GM12873 (cell line): ENCODE measurements at regions not wholly inside any gene's neighbourhood (a gene's known extent, or its start where the extent isn't known, plus 50 kb on each side); places are given as distances from the start of the nearest gene placed in this dataset.

Experiments
- TF ChIP-seq, protein P1 (sequence below): IDR thresholded peaks from 2 replicates; pipeline ENCODE4 v1.5.1; 2012; ENCODE audit warnings: low read depth, mild to moderate bottlenecking, moderate library complexity, low read length, control low read depth; ENCODE audit not compliant: insufficient read depth; ENCODE audit errors: missing control alignments

DNA sequence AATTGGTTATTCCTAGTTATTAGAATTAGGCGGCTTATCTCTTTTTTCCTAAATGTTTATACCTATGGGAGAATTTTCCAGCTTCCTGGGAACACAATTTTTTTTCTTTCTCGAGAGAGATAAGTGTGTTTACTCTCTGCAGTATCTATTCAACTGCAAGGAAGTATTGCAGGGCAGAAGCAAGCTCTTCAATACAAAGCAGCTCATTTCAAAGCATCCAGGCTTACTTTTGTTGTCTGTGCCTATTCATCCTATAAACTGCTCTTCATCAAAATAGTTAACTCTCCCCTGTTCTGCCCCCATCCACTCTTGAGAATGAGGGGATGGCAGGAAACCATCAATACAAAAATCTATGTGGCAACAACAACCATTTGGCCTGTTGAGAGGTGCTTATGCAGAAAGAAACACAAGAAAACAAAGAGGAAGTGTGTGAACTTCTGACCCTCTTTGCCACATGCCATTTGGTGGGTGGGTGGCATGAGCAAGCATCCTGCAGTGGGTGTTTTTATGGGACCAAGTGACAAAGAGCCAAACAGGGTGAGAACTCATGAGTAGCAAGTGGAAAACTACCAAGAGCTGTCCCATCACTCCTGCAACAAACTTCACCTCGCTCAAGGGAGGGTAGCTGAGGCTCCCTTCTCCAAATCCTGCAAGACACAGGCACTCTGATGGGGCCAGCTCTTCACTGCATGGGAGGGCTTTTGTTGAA lies 50.6 kb upstream of the MRPS6 start:
- TF ChIP-seq, protein P1, sequence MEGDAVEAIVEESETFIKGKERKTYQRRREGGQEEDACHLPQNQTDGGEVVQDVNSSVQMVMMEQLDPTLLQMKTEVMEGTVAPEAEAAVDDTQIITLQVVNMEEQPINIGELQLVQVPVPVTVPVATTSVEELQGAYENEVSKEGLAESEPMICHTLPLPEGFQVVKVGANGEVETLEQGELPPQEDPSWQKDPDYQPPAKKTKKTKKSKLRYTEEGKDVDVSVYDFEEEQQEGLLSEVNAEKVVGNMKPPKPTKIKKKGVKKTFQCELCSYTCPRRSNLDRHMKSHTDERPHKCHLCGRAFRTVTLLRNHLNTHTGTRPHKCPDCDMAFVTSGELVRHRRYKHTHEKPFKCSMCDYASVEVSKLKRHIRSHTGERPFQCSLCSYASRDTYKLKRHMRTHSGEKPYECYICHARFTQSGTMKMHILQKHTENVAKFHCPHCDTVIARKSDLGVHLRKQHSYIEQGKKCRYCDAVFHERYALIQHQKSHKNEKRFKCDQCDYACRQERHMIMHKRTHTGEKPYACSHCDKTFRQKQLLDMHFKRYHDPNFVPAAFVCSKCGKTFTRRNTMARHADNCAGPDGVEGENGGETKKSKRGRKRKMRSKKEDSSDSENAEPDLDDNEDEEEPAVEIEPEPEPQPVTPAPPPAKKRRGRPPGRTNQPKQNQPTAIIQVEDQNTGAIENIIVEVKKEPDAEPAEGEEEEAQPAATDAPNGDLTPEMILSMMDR: no peak

DNA sequence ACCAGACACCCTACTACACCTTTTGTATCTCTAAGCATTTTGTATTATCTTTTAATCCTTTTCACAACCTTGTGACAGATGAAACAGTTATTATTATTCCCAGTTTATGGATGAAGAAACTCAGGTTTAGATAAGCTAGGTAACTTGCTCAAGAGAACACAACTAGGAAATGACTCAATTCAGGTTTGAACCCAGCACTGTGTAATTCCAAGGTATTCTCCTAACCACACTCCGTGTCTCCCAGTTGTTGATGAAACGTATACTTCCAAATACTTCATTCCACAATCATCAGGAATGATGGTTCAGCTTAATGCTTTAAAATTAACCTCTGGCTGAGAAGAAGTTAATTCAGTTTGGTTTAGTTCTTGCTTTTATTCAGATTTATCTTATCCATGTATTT lies 51.7 kb upstream of the MRPS6 start:
- TF ChIP-seq, protein P1: no peak

DNA sequence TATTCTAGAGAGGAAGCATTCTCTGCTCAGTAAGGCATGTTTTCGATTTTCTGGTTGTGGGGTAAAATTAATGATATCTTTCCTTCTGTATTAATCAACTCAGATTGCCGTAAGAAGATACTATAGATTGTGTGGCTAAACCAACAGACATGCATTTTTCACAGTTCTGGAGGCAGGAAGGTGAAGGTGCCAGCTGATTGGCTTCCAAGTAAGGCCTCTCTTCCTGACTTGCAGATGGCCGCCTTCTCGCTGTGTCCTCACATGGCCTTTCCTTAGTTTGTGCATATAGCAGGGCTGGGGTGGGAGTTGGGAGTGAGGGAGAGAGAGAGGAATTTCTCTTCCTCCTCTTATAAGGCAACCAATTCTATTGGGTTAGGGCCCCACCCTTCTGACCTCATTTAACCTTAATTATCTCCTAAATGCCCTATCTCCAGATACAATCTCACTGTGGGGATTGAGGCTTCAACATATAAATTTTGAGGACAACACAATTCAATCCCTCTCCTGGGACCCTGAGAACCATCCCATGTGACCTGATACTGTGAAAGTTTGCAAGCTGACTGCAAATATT lies 52.3 kb upstream of the MRPS6 start:
- TF ChIP-seq, protein P1: no peak

DNA sequence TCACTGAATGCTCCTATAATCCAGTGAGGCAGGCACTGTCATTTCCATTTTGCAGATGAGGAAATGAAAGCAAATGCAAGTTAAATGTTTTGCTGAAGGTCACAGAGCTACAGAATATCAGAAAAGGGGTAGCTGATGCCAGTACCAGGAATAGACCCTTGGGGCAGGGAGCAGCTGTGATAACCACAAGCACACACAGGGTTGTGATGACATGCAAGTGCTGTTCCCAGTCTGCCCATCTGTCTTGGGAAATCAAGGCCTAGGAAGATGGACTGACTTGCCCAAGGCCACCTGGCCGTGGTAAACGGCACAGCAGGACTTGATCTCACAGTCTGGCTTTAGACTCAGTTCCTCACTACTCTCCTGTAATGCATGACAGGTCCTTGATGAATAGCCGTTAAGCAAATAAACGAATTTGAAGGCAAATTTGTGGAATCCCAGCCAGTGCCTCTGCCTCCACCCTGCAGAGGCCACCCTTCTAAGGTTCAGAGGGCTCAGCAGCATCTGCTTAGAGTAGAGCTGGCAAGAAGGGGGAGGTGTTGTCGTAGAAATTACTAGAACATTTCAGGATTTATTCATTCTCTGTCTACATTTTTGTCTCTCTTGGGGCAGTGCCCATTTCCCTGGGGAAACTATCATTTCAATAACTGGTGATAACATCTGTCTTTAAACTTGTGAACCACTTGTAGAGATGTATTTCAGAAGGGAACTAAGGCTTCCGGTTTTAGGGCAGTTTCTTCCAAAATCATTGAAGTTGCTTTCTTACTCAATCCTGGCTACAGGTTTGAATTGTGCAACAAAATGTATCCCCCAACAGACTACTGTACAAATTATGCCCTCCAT lies 53.2 kb upstream of the MRPS6 start:
- TF ChIP-seq, protein P1: peak; percentile 55

DNA sequence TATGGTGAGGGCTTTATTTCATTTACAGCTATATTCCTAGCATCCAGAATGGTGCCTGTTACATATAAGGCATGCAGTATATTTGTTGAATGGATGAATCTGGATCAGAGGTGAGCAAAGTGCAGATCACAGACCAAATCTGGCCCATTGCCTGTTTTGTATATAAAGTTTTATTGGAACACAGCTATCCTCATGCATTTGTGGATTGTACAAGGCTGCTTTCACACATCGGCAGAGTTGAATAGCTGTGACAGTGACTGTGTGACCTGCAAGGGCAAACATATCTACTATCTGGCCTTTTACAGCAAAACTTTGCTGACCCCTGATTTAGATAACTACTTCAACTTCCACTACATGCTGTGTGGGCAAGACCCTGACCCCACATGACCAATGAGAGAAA lies 54.0 kb upstream of the MRPS6 start:
- TF ChIP-seq, protein P1: no peak

DNA sequence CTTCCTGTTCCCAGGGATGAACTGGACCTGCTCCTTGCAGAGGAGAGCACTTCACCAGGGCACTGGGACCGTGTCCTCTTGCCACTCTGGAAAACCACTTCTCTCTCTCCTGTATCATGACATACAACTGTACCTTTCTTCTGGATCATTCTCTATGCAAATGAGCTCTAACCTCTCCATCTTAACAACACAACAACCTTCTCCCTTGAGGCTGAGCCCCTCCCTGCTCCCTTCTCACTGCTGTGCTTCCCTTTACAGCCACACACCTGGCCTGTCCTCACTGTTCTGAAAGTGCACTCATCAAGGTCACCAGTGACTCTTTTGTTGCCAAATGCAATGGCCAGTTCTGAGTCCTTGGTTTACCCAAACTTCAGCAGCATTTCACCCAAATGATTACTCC lies 54.5 kb upstream of the MRPS6 start:
- TF ChIP-seq, protein P1: no peak

DNA sequence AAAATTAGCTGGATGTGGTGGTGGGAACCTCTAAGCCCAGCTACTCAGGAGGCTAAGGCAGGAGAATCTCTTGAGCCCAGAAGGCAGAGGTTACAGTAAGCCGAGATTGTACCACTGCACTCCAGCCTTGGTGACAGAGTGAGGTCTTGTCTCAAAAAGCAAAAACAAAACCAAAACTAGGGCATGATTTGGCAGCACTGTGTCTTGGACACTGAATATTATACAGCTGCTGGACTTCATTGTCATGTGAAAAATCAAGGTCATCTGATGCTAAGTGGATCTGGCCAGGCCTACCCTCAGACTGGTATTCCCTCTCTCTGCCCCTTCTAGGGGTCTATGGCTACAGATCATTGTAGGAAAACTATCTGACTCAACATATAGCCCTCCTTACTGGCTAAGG lies 55.2 kb upstream of the MRPS6 start:
- TF ChIP-seq, protein P1: no peak
